Effector memory CD8-positive, alpha-beta T cell (primary cell): ENCODE measurements at regions not wholly inside any gene's neighbourhood (a gene's known extent, or its start where the extent isn't known, plus 50 kb on each side); places are given as distances from the start of the nearest gene placed in this dataset.

Experiments used
- ATAC-seq: fragments of 150-1000 bp; cut with Tn5 transposase; replicated peaks from 2 replicates; pipeline ENCODE4 v1.10.0; 2021; ENCODE audit warnings: mild to moderate bottlenecking, moderate library complexity
- DNase-seq, 3 experiments: peaks; one replicate each; pipeline ENCODE4 v3.0.0; 2021
- H3K27ac Mint-ChIP-seq, 2 donors: one replicate each; pipeline ENCODE4 v1.8.0; 2022; ENCODE audit warnings: mild to moderate bottlenecking in 2 of 2, mixed read lengths in 2 of 2, moderate library complexity in 2 of 2
- H3K27me3 Mint-ChIP-seq, 2 donors: one replicate each; pipeline ENCODE4 v1.8.0; 2022; ENCODE audit warnings: mixed read lengths in 2 of 2
- H3K36me3 Mint-ChIP-seq: one replicate; pipeline ENCODE4 v1.8.0; 2022; ENCODE audit warnings: mild to moderate bottlenecking, moderate library complexity, mixed read lengths; ENCODE audit not compliant: insufficient read depth
- H3K4me1 Mint-ChIP-seq, 2 donors: one replicate each; pipeline ENCODE4 v1.8.0; 2022; ENCODE audit warnings: low read depth in 2 of 2, mixed read lengths in 2 of 2
- H3K4me3 Mint-ChIP-seq, 2 donors: one replicate each; pipeline ENCODE4 v1.8.0; 2022; ENCODE audit warnings: mild to moderate bottlenecking in 2 of 2, mixed read lengths in 2 of 2, moderate library complexity in 2 of 2
- H3K9me3 Mint-ChIP-seq, 2 donors: one replicate each; pipeline ENCODE4 v1.8.0; 2022; ENCODE audit warnings: mixed read lengths in 2 of 2

- H3K27ac Mint-ChIP-seq, result peak overlapping the region; percentile 65 to 96
- peaks cover 0 to under 1% of the 10 kb centered on the region in 2 donors for H3K9me3 Mint-ChIP-seq
- peaks cover 9% of the 10 kb centered on the region for H3K36me3 Mint-ChIP-seq
- peaks cover 7 to 16% of the 10 kb centered on the region in 2 donors for H3K4me1 Mint-ChIP-seq
- peak overlapping the region; percentile 65 to 88 for H3K4me3 Mint-ChIP-seq
- peak in 1 of 3 experiments; percentile 5 for DNase-seq
- peaks cover 31 to 36% of the 10 kb centered on the region in 2 donors for H3K27me3 Mint-ChIP-seq
- ATAC-seq, result peak; percentile 5
Observed at GRCh38 chr5:56481428-56482357, 248.6 kb upstream of the ANKRD55 start.

DNA sequence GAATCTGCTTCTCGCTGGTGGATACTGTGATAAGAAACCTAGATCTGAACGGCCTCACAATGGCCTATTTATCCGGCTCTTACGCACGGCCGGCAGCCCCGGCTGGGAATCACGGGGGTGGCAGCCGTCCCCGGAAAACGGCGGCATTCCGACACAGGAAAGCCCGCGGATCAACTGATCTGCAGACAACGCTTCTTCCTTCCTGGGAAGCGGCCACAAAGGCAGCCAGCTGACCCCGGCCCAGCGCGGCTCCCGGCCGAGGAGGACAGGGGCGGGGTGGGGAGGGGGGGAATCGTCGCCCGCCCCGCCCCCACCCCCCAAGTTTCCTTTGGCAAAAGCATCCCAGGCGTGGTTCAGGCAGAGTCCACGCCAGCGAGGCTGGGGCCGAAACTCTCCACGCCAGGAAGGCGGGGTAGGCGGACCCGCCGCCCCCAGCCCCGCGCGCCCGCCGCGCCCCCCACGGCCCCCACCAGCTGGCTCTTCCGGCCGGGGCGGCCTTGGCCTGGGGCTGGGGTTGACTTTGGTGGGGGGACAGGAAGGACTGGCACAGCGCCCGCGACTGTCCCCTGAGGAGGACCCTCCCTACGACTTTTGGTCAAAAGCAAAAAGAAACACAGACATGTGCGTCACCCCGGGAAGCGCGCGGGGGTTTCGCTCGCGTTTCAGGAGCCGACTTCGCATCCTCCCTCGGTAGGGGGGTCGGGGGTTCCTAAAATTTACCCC is 247.7 kb upstream of the ANKRD55 start:
- Mint-ChIP-seq H3K4me1 (peaks cover 7 to 17% of the 10 kb centered on the region in 2 donors), H3K27me3 (peaks cover 31 to 36% of the 10 kb centered on the region in 2 donors), H3K9me3 (no peaks in the 10 kb centered on the region), H3K27ac (peak overlapping the region in 1 of 2 donors; percentile 96), H3K4me3 (peak overlapping the region; percentile 65 to 88), H3K36me3 (peaks cover 9% of the 10 kb centered on the region)
- ATAC-seq, result peak; percentile 40
- peak in 1 of 3 experiments; percentile 7 for DNase-seq

DNA sequence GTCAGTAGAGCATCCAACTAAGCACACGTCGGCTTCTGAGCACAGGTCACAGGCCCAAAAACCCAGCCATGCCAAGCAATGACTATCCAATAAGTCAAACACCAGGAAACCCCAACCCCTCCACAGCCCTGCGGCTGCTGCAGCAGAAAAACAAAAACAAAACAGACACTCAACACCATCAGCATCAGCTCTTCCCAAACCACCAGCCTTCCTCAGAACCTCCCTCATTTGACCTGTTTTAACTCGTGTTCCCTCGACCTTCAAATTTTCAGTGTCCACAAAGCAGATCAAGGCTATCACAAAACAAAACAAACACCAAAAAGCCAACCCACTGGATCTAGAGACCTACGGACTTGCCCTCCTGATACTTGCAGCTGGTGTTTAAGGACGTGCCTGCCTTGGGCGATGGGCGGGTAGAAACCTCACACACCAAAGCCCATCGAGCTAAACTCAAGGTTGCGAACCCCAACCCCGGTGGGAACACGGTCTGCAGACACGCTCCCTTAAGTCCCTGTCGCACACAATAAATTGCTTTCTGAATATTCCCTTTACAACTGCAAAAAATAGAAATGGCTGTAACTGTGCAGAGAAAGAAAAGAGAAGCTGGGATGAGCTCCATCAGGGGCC is 247.1 kb upstream of the ANKRD55 start:
- peak overlapping the region in 1 of 2 donors; percentile 96 for H3K27ac Mint-ChIP-seq

GRCh38 chr5:56479696-56480077 is 246.6 kb upstream of the ANKRD55 start:
- no peaks in the 10 kb centered on the region for H3K9me3 Mint-ChIP-seq
- peaks cover 9% of the 10 kb centered on the region for H3K36me3 Mint-ChIP-seq
- ATAC-seq (peak; percentile 29), DNase-seq (no peak)
- peak overlapping the region; percentile 26 to 88 for H3K4me3 Mint-ChIP-seq
- H3K4me1 Mint-ChIP-seq, result peaks cover 7 to 17% of the 10 kb centered on the region in 2 donors
- peak overlapping the region in 1 of 2 donors; percentile 96 for H3K27ac Mint-ChIP-seq
- H3K27me3 Mint-ChIP-seq, result peaks cover 31 to 35% of the 10 kb centered on the region in 2 donors

More for the DNA sequence above, 247.1 kb upstream of the ANKRD55 start:
- H3K4me3 Mint-ChIP-seq, result peak overlapping the region; percentile 41 to 88
- H3K9me3 Mint-ChIP-seq, result no peaks in the 10 kb centered on the region
- peak in 2 of 3 experiments; percentile 11 to 15 for DNase-seq
- ATAC-seq, result peak; percentile 66
- H3K4me1 Mint-ChIP-seq, result peaks cover 7 to 17% of the 10 kb centered on the region in 2 donors
- peaks cover 9% of the 10 kb centered on the region for H3K36me3 Mint-ChIP-seq
- H3K27me3 Mint-ChIP-seq, result peaks cover 31 to 36% of the 10 kb centered on the region in 2 donors

DNA sequence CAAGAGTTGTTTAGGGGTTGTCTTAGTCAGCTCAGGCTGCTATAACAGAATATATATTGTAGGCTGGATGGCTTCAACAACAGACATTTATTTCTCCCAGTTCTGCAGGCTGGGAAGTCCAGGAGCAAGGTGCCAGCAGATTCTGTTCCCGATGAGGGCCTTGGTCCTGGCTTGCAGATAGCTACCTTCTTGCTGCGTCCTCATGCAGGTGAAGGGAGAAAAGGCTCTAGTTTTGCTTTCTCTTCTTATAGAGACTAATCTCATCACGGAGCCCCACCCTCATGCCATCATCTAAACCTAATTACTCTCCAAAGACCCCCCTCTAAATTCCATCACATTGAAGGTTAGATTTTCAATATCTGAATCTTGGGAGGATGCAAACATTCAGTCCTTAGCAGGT is 246.0 kb upstream of the ANKRD55 start:
- H3K9me3 Mint-ChIP-seq, result no peaks in the 10 kb centered on the region
- H3K4me3 Mint-ChIP-seq, result peak overlapping the region in 1 of 2 donors; percentile 88
- DNase-seq (no peak), ATAC-seq (no peak)
- peaks cover 9% of the 10 kb centered on the region for H3K36me3 Mint-ChIP-seq
- H3K27me3 Mint-ChIP-seq, result peaks cover 26 to 30% of the 10 kb centered on the region in 2 donors
- H3K4me1 Mint-ChIP-seq, result peaks cover 7 to 17% of the 10 kb centered on the region in 2 donors
- peak overlapping the region in 1 of 2 donors; percentile 96 for H3K27ac Mint-ChIP-seq

- ATAC-seq, result no peak
- H3K36me3 Mint-ChIP-seq, result peaks cover 9% of the 10 kb centered on the region
- DNase-seq, result no peak
- H3K27me3 Mint-ChIP-seq, result peaks cover 22 to 29% of the 10 kb centered on the region in 2 donors
- no peaks in the 10 kb centered on the region for H3K9me3 Mint-ChIP-seq
- H3K27ac Mint-ChIP-seq, result no peak overlapping the region
- H3K4me1 Mint-ChIP-seq, result peaks cover 7 to 17% of the 10 kb centered on the region in 2 donors
- no peak overlapping the region for H3K4me3 Mint-ChIP-seq
Observed at GRCh38 chr5:56478062-56478461, 244.9 kb upstream of the ANKRD55 start.

DNA sequence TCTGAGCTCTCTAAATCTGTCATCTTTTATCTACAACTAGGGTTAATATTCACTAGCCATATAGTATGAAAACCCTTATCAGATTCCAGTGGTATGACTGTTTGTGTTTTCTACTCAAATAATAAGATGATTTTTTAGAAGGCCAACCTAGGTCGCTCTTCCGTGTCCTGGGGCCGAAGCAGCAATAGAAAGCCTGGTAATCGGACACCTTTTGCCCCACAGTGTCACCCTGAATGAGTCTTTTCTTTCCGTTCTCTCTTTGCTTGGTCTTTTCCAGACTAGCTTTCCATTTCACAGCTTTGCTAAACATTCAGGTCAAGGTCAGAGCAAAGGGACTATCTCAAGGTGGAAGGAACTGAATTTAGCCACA is 243.3 kb upstream of the ANKRD55 start:
- Mint-ChIP-seq H3K4me1 (peaks cover 2 to 15% of the 10 kb centered on the region in 2 donors), H3K27me3 (peaks cover 13 to 17% of the 10 kb centered on the region in 2 donors), H3K4me3 (no peak overlapping the region), H3K9me3 (no peaks in the 10 kb centered on the region), H3K27ac (no peak overlapping the region), H3K36me3 (peaks cover 9% of the 10 kb centered on the region)
- DNase-seq (no peak), ATAC-seq (no peak)

GRCh38 chr5:56475689-56476486 is 242.8 kb upstream of the ANKRD55 start:
- Mint-ChIP-seq H3K27ac (no peak overlapping the region), H3K9me3 (no peaks in the 10 kb centered on the region), H3K27me3 (peaks cover 12% of the 10 kb centered on the region in 2 donors), H3K36me3 (peaks cover 5% of the 10 kb centered on the region), H3K4me3 (no peak overlapping the region), H3K4me1 (peaks cover 0 to 11% of the 10 kb centered on the region in 2 donors)
- DNase-seq (no peak), ATAC-seq (no peak)

DNA sequence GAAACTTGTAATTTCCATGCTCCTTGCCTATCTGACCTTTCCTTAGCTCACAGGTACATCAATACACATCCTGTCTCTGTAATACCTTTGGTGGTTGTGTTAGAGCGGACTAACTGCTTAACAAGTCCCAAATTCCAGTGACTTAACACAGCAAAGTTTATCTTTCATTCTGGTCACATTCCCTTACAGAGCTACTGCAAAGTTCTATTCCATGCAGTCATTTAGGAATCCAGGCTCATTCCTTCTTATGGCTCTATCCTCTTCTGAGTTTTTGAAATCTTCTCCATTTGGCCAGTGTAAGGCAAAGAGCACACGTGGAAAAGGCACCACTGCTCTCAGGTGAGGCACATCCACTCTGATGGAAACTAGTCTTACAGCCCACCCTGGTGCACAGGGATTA is 238.6 kb upstream of the ANKRD55 start:
- Mint-ChIP-seq H3K9me3 (no peaks in the 10 kb centered on the region), H3K4me1 (peaks cover 0 to 1% of the 10 kb centered on the region in 2 donors), H3K27me3 (peaks cover 8 to 18% of the 10 kb centered on the region in 2 donors), H3K27ac (no peak overlapping the region), H3K36me3 (no peaks in the 10 kb centered on the region), H3K4me3 (no peak overlapping the region)
- ATAC-seq (no peak), DNase-seq (no peak)

DNA sequence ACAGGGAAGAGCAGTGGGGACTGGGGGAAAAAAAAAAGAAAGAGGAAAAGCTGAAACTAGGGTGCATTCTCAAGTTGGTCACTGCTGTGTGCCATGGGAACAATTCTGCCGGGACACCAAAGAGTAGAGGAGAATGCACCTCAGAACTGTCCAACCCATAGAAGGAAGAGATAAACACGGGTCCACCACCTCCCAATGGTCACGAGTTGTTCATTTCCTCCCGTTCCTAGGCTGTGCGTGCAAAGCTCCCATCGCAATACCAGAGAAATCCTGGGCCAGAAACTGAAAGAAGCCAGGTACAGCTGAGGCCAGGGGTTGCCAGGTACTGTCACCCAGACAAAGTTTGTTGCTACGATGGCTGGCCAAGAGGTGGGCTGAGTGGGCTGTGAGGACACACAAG is 236.9 kb upstream of the ANKRD55 start:
- Mint-ChIP-seq H3K27me3 (peaks cover 17 to 18% of the 10 kb centered on the region in 2 donors), H3K4me3 (no peak overlapping the region), H3K9me3 (no peaks in the 10 kb centered on the region), H3K27ac (no peak overlapping the region), H3K4me1 (no peaks in the 10 kb centered on the region), H3K36me3 (no peaks in the 10 kb centered on the region)
- ATAC-seq (no peak), DNase-seq (no peak)

- no peak overlapping the region for H3K4me3 Mint-ChIP-seq
- H3K27me3 Mint-ChIP-seq, result peaks cover 17 to 18% of the 10 kb centered on the region in 2 donors
- no peak for ATAC-seq
- H3K4me1 Mint-ChIP-seq, result no peaks in the 10 kb centered on the region
- no peaks in the 10 kb centered on the region for H3K9me3 Mint-ChIP-seq
- no peak for DNase-seq
- no peak overlapping the region for H3K27ac Mint-ChIP-seq
- no peaks in the 10 kb centered on the region for H3K36me3 Mint-ChIP-seq
Observed at GRCh38 chr5:56468277-56468676, 235.1 kb upstream of the ANKRD55 start.

DNA sequence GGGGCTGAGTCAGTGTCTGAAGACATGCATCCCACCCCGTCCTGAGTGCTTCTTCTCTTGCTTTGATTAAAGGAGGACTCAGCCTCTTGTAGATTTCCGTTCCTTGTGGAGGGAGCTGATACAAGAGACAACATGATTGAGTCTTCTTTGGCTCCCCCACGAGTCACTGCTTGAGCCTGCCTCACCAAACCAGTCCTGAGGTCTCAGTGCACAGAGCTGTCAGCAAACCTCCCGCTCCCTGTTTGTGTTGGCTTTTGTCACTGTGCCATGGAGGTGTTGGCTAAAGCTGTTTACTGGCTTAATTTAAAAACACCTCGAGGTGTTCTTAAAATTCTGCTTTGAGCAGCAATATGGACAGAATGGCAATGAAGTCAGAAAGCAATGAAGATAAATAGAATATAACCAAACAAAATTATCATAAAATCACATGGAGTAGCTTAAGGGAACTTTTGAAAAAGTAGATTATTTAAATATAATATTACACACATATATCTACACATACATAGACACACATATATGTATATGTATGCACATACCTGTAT is 234.1 kb upstream of the ANKRD55 start:
- H3K36me3 Mint-ChIP-seq, result no peaks in the 10 kb centered on the region
- H3K27ac Mint-ChIP-seq, result no peak overlapping the region
- ATAC-seq, result no peak
- no peak overlapping the region for H3K4me3 Mint-ChIP-seq
- H3K27me3 Mint-ChIP-seq, result peaks cover 17 to 18% of the 10 kb centered on the region in 2 donors
- H3K9me3 Mint-ChIP-seq, result no peaks in the 10 kb centered on the region
- no peaks in the 10 kb centered on the region for H3K4me1 Mint-ChIP-seq
- no peak for DNase-seq
